H9 (cell line): ENCODE measurements at regions not wholly inside any gene's neighbourhood (a gene's known extent, or its start where the extent isn't known, plus 50 kb on each side); places are given as distances from the start of the nearest gene placed in this dataset.

Source experiments
- DNase-seq: peaks from one replicate; pipeline ENCODE4 v3.0.0-alpha.2; 2017
- H2AFZ ChIP-seq: one replicate; pipeline ENCODE4 v1.6.1; 2013; ENCODE audit warnings: mild to moderate bottlenecking, low read length, control low read depth, moderate library complexity
- H2AK5ac ChIP-seq: 2 replicates; pipeline ENCODE4 v1.6.1; 2013; ENCODE audit warnings: low read length, control low read depth, mixed read lengths; ENCODE audit not compliant: insufficient read length
- H2BK120ac ChIP-seq: one replicate; pipeline ENCODE4 v1.6.1; 2013; ENCODE audit warnings: low read depth, mild to moderate bottlenecking, low read length, control low read depth, inconsistent platforms; ENCODE audit not compliant: poor library complexity, severe bottlenecking
- H2BK12ac ChIP-seq: 2 replicates; pipeline ENCODE4 v1.6.1; 2013; ENCODE audit warnings: low read length, control low read depth, mixed read lengths, low read depth; ENCODE audit not compliant: insufficient read length
- H2BK15ac ChIP-seq: 2 replicates; pipeline ENCODE4 v1.6.1; 2013; ENCODE audit warnings: low read depth, low read length, control low read depth
- H2BK20ac ChIP-seq: one replicate; pipeline ENCODE4 v1.6.1; 2013; ENCODE audit warnings: low read depth, mild to moderate bottlenecking, low read length, control low read depth, inconsistent platforms; ENCODE audit not compliant: poor library complexity, severe bottlenecking
- H2BK5ac ChIP-seq: 2 replicates; pipeline ENCODE4 v1.6.1; 2013; ENCODE audit warnings: low read length, control low read depth, mixed read lengths; ENCODE audit not compliant: insufficient read length
- H3K14ac ChIP-seq: 2 replicates; pipeline ENCODE4 v1.6.1; 2013; ENCODE audit warnings: low read length, control low read depth; ENCODE audit not compliant: insufficient read depth
- H3K18ac ChIP-seq: 2 replicates; pipeline ENCODE4 v1.6.1; 2013; ENCODE audit warnings: low read depth, mild to moderate bottlenecking, mixed read lengths, low read length, control low read depth; ENCODE audit not compliant: insufficient read length
- H3K23ac ChIP-seq: 2 replicates; pipeline ENCODE4 v1.6.1; 2013; ENCODE audit warnings: low read length, control low read depth, mixed read lengths, low read depth; ENCODE audit not compliant: insufficient read length
- H3K23me2 ChIP-seq: 2 replicates; pipeline ENCODE4 v1.6.1; 2013; ENCODE audit warnings: low read depth, mild to moderate bottlenecking, mixed read lengths, low read length, control low read depth; ENCODE audit not compliant: insufficient read length, poor library complexity, severe bottlenecking
- H3K27ac ChIP-seq: 2 replicates; pipeline ENCODE4 v1.5.1; 2013; ENCODE audit warnings: low read length, control low read depth, mixed read lengths, low read depth; ENCODE audit not compliant: insufficient read length
- H3K27me3 ChIP-seq: 2 replicates; pipeline ENCODE4 v1.6.1; 2013; ENCODE audit warnings: low read length, control low read depth, inconsistent platforms; ENCODE audit not compliant: insufficient read depth
- H3K4ac ChIP-seq: 2 replicates; pipeline ENCODE4 v1.6.1; 2013; ENCODE audit warnings: low read depth, mild to moderate bottlenecking, control low read depth, inconsistent platforms, low read length, moderate library complexity
- H3K4me1 ChIP-seq: 2 replicates; pipeline ENCODE4 v1.6.1; 2013; ENCODE audit warnings: low read length, control low read depth, inconsistent platforms; ENCODE audit not compliant: insufficient read depth
- H3K4me2 ChIP-seq: 2 replicates; pipeline ENCODE4 v1.6.1; 2013; ENCODE audit warnings: low read length, control low read depth, mixed read lengths; ENCODE audit not compliant: insufficient read length, insufficient read depth
- H3K56ac ChIP-seq: 2 replicates; pipeline ENCODE4 v1.6.1; 2013; ENCODE audit warnings: low read depth, mild to moderate bottlenecking, mixed read lengths, low read length, control low read depth; ENCODE audit not compliant: insufficient read length
- H3K79me1 ChIP-seq: 2 replicates; pipeline ENCODE4 v1.6.1; 2013; ENCODE audit warnings: low read depth, mild to moderate bottlenecking, moderate library complexity, low read length, control low read depth, inconsistent platforms; ENCODE audit not compliant: insufficient read depth, poor library complexity, severe bottlenecking
- H3K79me2 ChIP-seq: 2 replicates; pipeline ENCODE4 v1.6.1; 2013; ENCODE audit warnings: low read length, control low read depth, inconsistent platforms; ENCODE audit not compliant: insufficient read depth
- H3K9ac ChIP-seq: 2 replicates; pipeline ENCODE4 v1.6.1; 2013; ENCODE audit warnings: low read length, control low read depth, mixed read lengths; ENCODE audit not compliant: insufficient read length; ENCODE audit errors: extremely low read depth
- H3K9me3 ChIP-seq: one replicate; pipeline ENCODE4 v1.6.1; 2013; ENCODE audit warnings: low read depth, low read length, inconsistent platforms; ENCODE audit not compliant: control insufficient read depth
- H3T11ph ChIP-seq: one replicate; pipeline ENCODE4 v1.6.1; 2013; ENCODE audit warnings: mild to moderate bottlenecking, low read length, control low read depth, inconsistent platforms
- H4K20me1 ChIP-seq: one replicate; pipeline ENCODE4 v1.6.1; 2013; ENCODE audit not compliant: control insufficient read depth, insufficient read length, insufficient read depth
- H4K5ac ChIP-seq: 2 replicates; pipeline ENCODE4 v1.6.1; 2013; ENCODE audit warnings: low read depth, mild to moderate bottlenecking, mixed read lengths, low read length, control low read depth; ENCODE audit not compliant: insufficient read length
- H4K8ac ChIP-seq: replicated peaks from 2 replicates; pipeline ENCODE4 v1.6.1; 2013; ENCODE audit warnings: low read length, control low read depth, mixed read lengths, low read depth; ENCODE audit not compliant: insufficient read length
- H4K91ac ChIP-seq: 2 replicates; pipeline ENCODE4 v1.6.1; 2013; ENCODE audit warnings: low read depth, mild to moderate bottlenecking, moderate library complexity, mixed read lengths, low read length, control low read depth; ENCODE audit not compliant: insufficient read length
- H3K27ac Mint-ChIP-seq, 3 experiments: 2 replicates in 2 of 3; 3 replicates in 1 of 3; pipeline ENCODE4 v1.8.0; 2020 to 2021; ENCODE audit warnings: mixed read lengths in 3 of 3, mild to moderate bottlenecking in 1 of 3, moderate library complexity in 1 of 3
- H3K27me3 Mint-ChIP-seq: 2 replicates; pipeline ENCODE4 v1.8.0; 2021; ENCODE audit warnings: low read depth, mild to moderate bottlenecking, moderate library complexity, mixed read lengths
- H3K36me3 Mint-ChIP-seq, 3 experiments: 2 replicates in 2 of 3; 3 replicates in 1 of 3; pipeline ENCODE4 v1.8.0; 2020 to 2021; ENCODE audit warnings: low read depth in 3 of 3, mixed read lengths in 3 of 3; ENCODE audit not compliant: insufficient read depth in 1 of 3
- H3K4me1 Mint-ChIP-seq, 2 experiments: 2 replicates each; pipeline ENCODE4 v1.8.0; 2020; ENCODE audit warnings: mixed read lengths in 2 of 2
- H3K4me3 Mint-ChIP-seq, 2 experiments: 2 replicates in 1 of 2; 3 replicates in 1 of 2; pipeline ENCODE4 v1.8.0; 2020 to 2021; ENCODE audit warnings: mild to moderate bottlenecking in 2 of 2, mixed read lengths in 2 of 2, moderate library complexity in 1 of 2
- H3K9me3 Mint-ChIP-seq, 2 experiments: 2 replicates in 1 of 2; 3 replicates in 1 of 2; pipeline ENCODE4 v1.8.0; 2020; ENCODE audit warnings: mild to moderate bottlenecking in 2 of 2, mixed read lengths in 2 of 2, moderate library complexity in 1 of 2
- CTCF ChIP-seq: fragments of 200-600 bp; sonication (generic); conservative IDR thresholded peaks from 3 replicates; pipeline ENCODE4 v1.8.0; 2021; ENCODE audit warnings: antibody characterized with exemption, mild to moderate bottlenecking
- WGBS: extraction: QIAGEN DNeasy Blood & Tissue Kit; methylation state at CpG from one replicate; pipeline ENCODE4 v1.1.7; 2013; ENCODE audit warnings: missing lambda C conversion rate, low lambda C conversion rate, mixed read lengths; ENCODE audit not compliant: insufficient read length; ENCODE audit errors: extremely low coverage; 5-methylcytosine and 5-hydroxymethylcytosine counted together

- no peaks in the 10 kb centered on the region for H3K4me1 ChIP-seq
- H2AK5ac ChIP-seq: no peak overlapping the region
- no peak overlapping the region for H2BK12ac ChIP-seq
- no peak overlapping the region for H3K23ac ChIP-seq
- no peak overlapping the region for H4K91ac ChIP-seq
- H3K4me3 Mint-ChIP-seq: no peak overlapping the region
- no peak for TF ChIP-seq CTCF
- no peak overlapping the region; a peak in 1 of 7 replicates for H3K27ac Mint-ChIP-seq
- no peak overlapping the region for H3K14ac ChIP-seq
- DNase-seq: no peak
- no peaks in the 10 kb centered on the region for H3K23me2 ChIP-seq
- no peak overlapping the region for H3K4ac ChIP-seq
- H3K36me3 Mint-ChIP-seq: peaks cover 0 to 2% (median 1%) of the 10 kb centered on the region in 3 experiments; a peak in 1 of 7 replicates
- H3T11ph ChIP-seq: no peak overlapping the region
- H3K27me3 ChIP-seq: no peaks in the 10 kb centered on the region
- H3K79me1 ChIP-seq: no peaks in the 10 kb centered on the region
- no peak overlapping the region for H3K9ac ChIP-seq
- no peak overlapping the region for H3K27ac ChIP-seq
- H4K8ac ChIP-seq: no peak overlapping the region
- H3K18ac ChIP-seq: no peak overlapping the region
- no peak overlapping the region for H4K5ac ChIP-seq
- H2BK15ac ChIP-seq: no peak overlapping the region
- no peak overlapping the region for H2BK5ac ChIP-seq
- H3K4me2 ChIP-seq: no peak overlapping the region
- no peak overlapping the region for H2BK120ac ChIP-seq
- peaks cover 0 to 2% of the 10 kb centered on the region in 2 experiments; a peak in 2 of 5 replicates for H3K9me3 Mint-ChIP-seq
- H3K4me1 Mint-ChIP-seq: peaks cover 6 to 7% of the 10 kb centered on the region in 2 experiments
- no peaks in the 10 kb centered on the region for H3K9me3 ChIP-seq
- H4K20me1 ChIP-seq: no peaks in the 10 kb centered on the region
- H3K79me2 ChIP-seq: no peaks in the 10 kb centered on the region
- H2AFZ ChIP-seq: peak overlapping the region; percentile 68
- WGBS: no CpG with 5 or more reads among the region's 5 CpGs
- H3K27me3 Mint-ChIP-seq: no peaks in the 10 kb centered on the region
- no peak overlapping the region for H3K56ac ChIP-seq
- no peak overlapping the region for H2BK20ac ChIP-seq
These were observed 726.2 kb downstream of the USP25 start for GRCh38 chr21:16455978-16456377.
